H9 (cell line): ENCODE measurements at regions not wholly inside any gene's neighbourhood (a gene's known extent, or its start where the extent isn't known, plus 50 kb on each side); places are given as distances from the start of the nearest gene placed in this dataset.

Source experiments
- DNase-seq: peaks from one replicate; pipeline ENCODE4 v3.0.0-alpha.2; 2017
- H2AFZ ChIP-seq: one replicate; pipeline ENCODE4 v1.6.1; 2013; ENCODE audit warnings: mild to moderate bottlenecking, low read length, control low read depth, moderate library complexity
- H2AK5ac ChIP-seq: 2 replicates; pipeline ENCODE4 v1.6.1; 2013; ENCODE audit warnings: low read length, control low read depth, mixed read lengths; ENCODE audit not compliant: insufficient read length
- H2BK120ac ChIP-seq: one replicate; pipeline ENCODE4 v1.6.1; 2013; ENCODE audit warnings: low read depth, mild to moderate bottlenecking, low read length, control low read depth, inconsistent platforms; ENCODE audit not compliant: poor library complexity, severe bottlenecking
- H2BK12ac ChIP-seq: 2 replicates; pipeline ENCODE4 v1.6.1; 2013; ENCODE audit warnings: low read length, control low read depth, mixed read lengths, low read depth; ENCODE audit not compliant: insufficient read length
- H2BK15ac ChIP-seq: 2 replicates; pipeline ENCODE4 v1.6.1; 2013; ENCODE audit warnings: low read depth, low read length, control low read depth
- H2BK20ac ChIP-seq: one replicate; pipeline ENCODE4 v1.6.1; 2013; ENCODE audit warnings: low read depth, mild to moderate bottlenecking, low read length, control low read depth, inconsistent platforms; ENCODE audit not compliant: poor library complexity, severe bottlenecking
- H2BK5ac ChIP-seq: 2 replicates; pipeline ENCODE4 v1.6.1; 2013; ENCODE audit warnings: low read length, control low read depth, mixed read lengths; ENCODE audit not compliant: insufficient read length
- H3K14ac ChIP-seq: 2 replicates; pipeline ENCODE4 v1.6.1; 2013; ENCODE audit warnings: low read length, control low read depth; ENCODE audit not compliant: insufficient read depth
- H3K18ac ChIP-seq: 2 replicates; pipeline ENCODE4 v1.6.1; 2013; ENCODE audit warnings: low read depth, mild to moderate bottlenecking, mixed read lengths, low read length, control low read depth; ENCODE audit not compliant: insufficient read length
- H3K23ac ChIP-seq: 2 replicates; pipeline ENCODE4 v1.6.1; 2013; ENCODE audit warnings: low read length, control low read depth, mixed read lengths, low read depth; ENCODE audit not compliant: insufficient read length
- H3K23me2 ChIP-seq: 2 replicates; pipeline ENCODE4 v1.6.1; 2013; ENCODE audit warnings: low read depth, mild to moderate bottlenecking, mixed read lengths, low read length, control low read depth; ENCODE audit not compliant: insufficient read length, poor library complexity, severe bottlenecking
- H3K27ac ChIP-seq: 2 replicates; pipeline ENCODE4 v1.5.1; 2013; ENCODE audit warnings: low read length, control low read depth, mixed read lengths, low read depth; ENCODE audit not compliant: insufficient read length
- H3K27me3 ChIP-seq: 2 replicates; pipeline ENCODE4 v1.6.1; 2013; ENCODE audit warnings: low read length, control low read depth, inconsistent platforms; ENCODE audit not compliant: insufficient read depth
- H3K4ac ChIP-seq: 2 replicates; pipeline ENCODE4 v1.6.1; 2013; ENCODE audit warnings: low read depth, mild to moderate bottlenecking, control low read depth, inconsistent platforms, low read length, moderate library complexity
- H3K4me1 ChIP-seq: 2 replicates; pipeline ENCODE4 v1.6.1; 2013; ENCODE audit warnings: low read length, control low read depth, inconsistent platforms; ENCODE audit not compliant: insufficient read depth
- H3K4me2 ChIP-seq: 2 replicates; pipeline ENCODE4 v1.6.1; 2013; ENCODE audit warnings: low read length, control low read depth, mixed read lengths; ENCODE audit not compliant: insufficient read length, insufficient read depth
- H3K56ac ChIP-seq: 2 replicates; pipeline ENCODE4 v1.6.1; 2013; ENCODE audit warnings: low read depth, mild to moderate bottlenecking, mixed read lengths, low read length, control low read depth; ENCODE audit not compliant: insufficient read length
- H3K79me1 ChIP-seq: 2 replicates; pipeline ENCODE4 v1.6.1; 2013; ENCODE audit warnings: low read depth, mild to moderate bottlenecking, moderate library complexity, low read length, control low read depth, inconsistent platforms; ENCODE audit not compliant: insufficient read depth, poor library complexity, severe bottlenecking
- H3K79me2 ChIP-seq: 2 replicates; pipeline ENCODE4 v1.6.1; 2013; ENCODE audit warnings: low read length, control low read depth, inconsistent platforms; ENCODE audit not compliant: insufficient read depth
- H3K9ac ChIP-seq: 2 replicates; pipeline ENCODE4 v1.6.1; 2013; ENCODE audit warnings: low read length, control low read depth, mixed read lengths; ENCODE audit not compliant: insufficient read length; ENCODE audit errors: extremely low read depth
- H3K9me3 ChIP-seq: one replicate; pipeline ENCODE4 v1.6.1; 2013; ENCODE audit warnings: low read depth, low read length, inconsistent platforms; ENCODE audit not compliant: control insufficient read depth
- H3T11ph ChIP-seq: one replicate; pipeline ENCODE4 v1.6.1; 2013; ENCODE audit warnings: mild to moderate bottlenecking, low read length, control low read depth, inconsistent platforms
- H4K20me1 ChIP-seq: one replicate; pipeline ENCODE4 v1.6.1; 2013; ENCODE audit not compliant: control insufficient read depth, insufficient read length, insufficient read depth
- H4K5ac ChIP-seq: 2 replicates; pipeline ENCODE4 v1.6.1; 2013; ENCODE audit warnings: low read depth, mild to moderate bottlenecking, mixed read lengths, low read length, control low read depth; ENCODE audit not compliant: insufficient read length
- H4K8ac ChIP-seq: replicated peaks from 2 replicates; pipeline ENCODE4 v1.6.1; 2013; ENCODE audit warnings: low read length, control low read depth, mixed read lengths, low read depth; ENCODE audit not compliant: insufficient read length
- H4K91ac ChIP-seq: 2 replicates; pipeline ENCODE4 v1.6.1; 2013; ENCODE audit warnings: low read depth, mild to moderate bottlenecking, moderate library complexity, mixed read lengths, low read length, control low read depth; ENCODE audit not compliant: insufficient read length
- H3K27ac Mint-ChIP-seq, 3 experiments: 2 replicates in 2 of 3; 3 replicates in 1 of 3; pipeline ENCODE4 v1.8.0; 2020 to 2021; ENCODE audit warnings: mixed read lengths in 3 of 3, mild to moderate bottlenecking in 1 of 3, moderate library complexity in 1 of 3
- H3K27me3 Mint-ChIP-seq: 2 replicates; pipeline ENCODE4 v1.8.0; 2021; ENCODE audit warnings: low read depth, mild to moderate bottlenecking, moderate library complexity, mixed read lengths
- H3K36me3 Mint-ChIP-seq, 3 experiments: 2 replicates in 2 of 3; 3 replicates in 1 of 3; pipeline ENCODE4 v1.8.0; 2020 to 2021; ENCODE audit warnings: low read depth in 3 of 3, mixed read lengths in 3 of 3; ENCODE audit not compliant: insufficient read depth in 1 of 3
- H3K4me1 Mint-ChIP-seq, 2 experiments: 2 replicates each; pipeline ENCODE4 v1.8.0; 2020; ENCODE audit warnings: mixed read lengths in 2 of 2
- H3K4me3 Mint-ChIP-seq, 2 experiments: 2 replicates in 1 of 2; 3 replicates in 1 of 2; pipeline ENCODE4 v1.8.0; 2020 to 2021; ENCODE audit warnings: mild to moderate bottlenecking in 2 of 2, mixed read lengths in 2 of 2, moderate library complexity in 1 of 2
- H3K9me3 Mint-ChIP-seq, 2 experiments: 2 replicates in 1 of 2; 3 replicates in 1 of 2; pipeline ENCODE4 v1.8.0; 2020; ENCODE audit warnings: mild to moderate bottlenecking in 2 of 2, mixed read lengths in 2 of 2, moderate library complexity in 1 of 2
- CTCF ChIP-seq: fragments of 200-600 bp; sonication (generic); conservative IDR thresholded peaks from 3 replicates; pipeline ENCODE4 v1.8.0; 2021; ENCODE audit warnings: antibody characterized with exemption, mild to moderate bottlenecking
- WGBS: extraction: QIAGEN DNeasy Blood & Tissue Kit; methylation state at CpG from one replicate; pipeline ENCODE4 v1.1.7; 2013; ENCODE audit warnings: missing lambda C conversion rate, low lambda C conversion rate, mixed read lengths; ENCODE audit not compliant: insufficient read length; ENCODE audit errors: extremely low coverage; 5-methylcytosine and 5-hydroxymethylcytosine counted together

GRCh38 chr7:67947191-67947590 is 950.6 kb downstream of the TYW1 start:
- H4K8ac ChIP-seq, result no peak overlapping the region
- no peak for TF ChIP-seq CTCF

More at GRCh38 chr7:67947191-67947590, 950.6 kb downstream of the TYW1 start:
- Histone ChIP-seq H2AK5ac (no peak overlapping the region), H3K4me2 (no peak overlapping the region), H2BK5ac (no peak overlapping the region), H3K14ac (no peak overlapping the region), H4K20me1 (no peaks in the 10 kb centered on the region), H3K56ac (no peak overlapping the region), H3K4ac (no peak overlapping the region), H3K23ac (no peak overlapping the region), H2BK20ac (no peak overlapping the region), H3K27ac (no peak overlapping the region), H2BK12ac (no peak overlapping the region), H2AFZ (no peak overlapping the region), H3K79me1 (no peaks in the 10 kb centered on the region), H3K79me2 (no peaks in the 10 kb centered on the region), H3K23me2 (no peaks in the 10 kb centered on the region), H3K9ac (no peak overlapping the region), H3K18ac (no peak overlapping the region), H2BK15ac (no peak overlapping the region), H3K4me1 (no peaks in the 10 kb centered on the region), H2BK120ac (no peak overlapping the region), H4K91ac (no peak overlapping the region), H3K27me3 (no peaks in the 10 kb centered on the region), H3K9me3 (no peaks in the 10 kb centered on the region), H4K5ac (no peak overlapping the region), H3T11ph (no peak overlapping the region)
- Mint-ChIP-seq H3K9me3 (0 out of 5 replicates have a peak, but pooled peaks cover 0 to 3% of the 10 kb centered on the region in 2 experiments), H3K27me3 (no peaks in the 10 kb centered on the region), H3K4me1 (peaks cover 14% of the 10 kb centered on the region in 2 experiments), H3K4me3 (no peak overlapping the region), H3K36me3 (no peaks in the 10 kb centered on the region; a peak in 1 of 7 replicates), H3K27ac (no peak overlapping the region)
- no CpG with 5 or more reads among the region's 2 CpGs for WGBS
- DNase-seq, result no peak
